ENCODE measurements at regions not wholly inside any gene's neighbourhood (a gene's known extent, or its start where the extent isn't known, plus 50 kb on each side); places are given as distances from the start of the nearest gene placed in this dataset.

DNA sequence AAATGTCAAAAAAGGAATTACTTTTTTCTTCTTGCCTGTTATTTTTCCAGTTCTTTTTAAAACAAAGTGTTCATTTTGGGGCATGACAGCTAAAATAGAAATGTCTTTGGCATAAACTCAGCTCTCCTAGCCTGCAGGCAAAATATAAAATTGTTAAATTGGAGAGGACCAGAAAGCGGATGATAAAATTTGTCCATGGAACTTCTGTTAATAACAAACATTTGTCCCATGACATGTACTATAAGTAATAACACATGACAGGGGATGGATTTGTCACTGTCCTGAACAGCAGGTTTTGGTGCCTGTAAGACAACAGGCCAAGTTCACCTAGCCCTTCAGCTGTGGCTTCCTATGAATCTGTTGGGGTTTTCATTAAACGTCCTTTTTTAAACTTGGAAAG is 184.0 kb upstream of the TTC29 start:
- Mint-ChIP-seq H3K9me3 (no peaks in the 10 kb centered on the region), H3K4me3 (no peak overlapping the region), H3K4me1 (no peaks in the 10 kb centered on the region), H3K36me3 (ENCODE audit: low read depth) (no peaks in the 10 kb centered on the region), H3K27ac (no peak overlapping the region), H3K27me3 (peaks cover 5% of the 10 kb centered on the region)
- TF ChIP-seq, protein P1, sequence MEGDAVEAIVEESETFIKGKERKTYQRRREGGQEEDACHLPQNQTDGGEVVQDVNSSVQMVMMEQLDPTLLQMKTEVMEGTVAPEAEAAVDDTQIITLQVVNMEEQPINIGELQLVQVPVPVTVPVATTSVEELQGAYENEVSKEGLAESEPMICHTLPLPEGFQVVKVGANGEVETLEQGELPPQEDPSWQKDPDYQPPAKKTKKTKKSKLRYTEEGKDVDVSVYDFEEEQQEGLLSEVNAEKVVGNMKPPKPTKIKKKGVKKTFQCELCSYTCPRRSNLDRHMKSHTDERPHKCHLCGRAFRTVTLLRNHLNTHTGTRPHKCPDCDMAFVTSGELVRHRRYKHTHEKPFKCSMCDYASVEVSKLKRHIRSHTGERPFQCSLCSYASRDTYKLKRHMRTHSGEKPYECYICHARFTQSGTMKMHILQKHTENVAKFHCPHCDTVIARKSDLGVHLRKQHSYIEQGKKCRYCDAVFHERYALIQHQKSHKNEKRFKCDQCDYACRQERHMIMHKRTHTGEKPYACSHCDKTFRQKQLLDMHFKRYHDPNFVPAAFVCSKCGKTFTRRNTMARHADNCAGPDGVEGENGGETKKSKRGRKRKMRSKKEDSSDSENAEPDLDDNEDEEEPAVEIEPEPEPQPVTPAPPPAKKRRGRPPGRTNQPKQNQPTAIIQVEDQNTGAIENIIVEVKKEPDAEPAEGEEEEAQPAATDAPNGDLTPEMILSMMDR (IDR thresholded peaks at IDR 0.05), result no peak
- intact Hi-C loops (cut with micrococcal nuclease), result no loop called here
- DNase-seq, result no peak
- ATAC-seq (ENCODE audit: low read depth), result no peak
- ChIA-PET POLR2A (no interaction called here), CTCF (no interaction called here)

GRCh38 chr4:147134536-147135210 is 189.0 kb upstream of the TTC29 start:
- H3K9me3 Mint-ChIP-seq, result no peaks in the 10 kb centered on the region
- no peaks in the 10 kb centered on the region for H3K36me3 Mint-ChIP-seq (ENCODE audit: low read depth)
- CTCF ChIA-PET, result no interaction called here
- H3K27me3 Mint-ChIP-seq, result peaks cover 7% of the 10 kb centered on the region
- TF ChIP-seq, protein P1 (IDR thresholded peaks at IDR 0.05), result no peak
- no peak for DNase-seq
- H3K27ac Mint-ChIP-seq, result no peak overlapping the region
- POLR2A ChIA-PET, result no interaction called here
- H3K4me1 Mint-ChIP-seq, result no peaks in the 10 kb centered on the region
- ATAC-seq (ENCODE audit: low read depth), result no peak
- intact Hi-C loops (cut with micrococcal nuclease), result no loop called here
- H3K4me3 Mint-ChIP-seq, result no peak overlapping the region

- no peak for ATAC-seq (ENCODE audit: low read depth)
- Mint-ChIP-seq H3K27ac (no peak overlapping the region), H3K36me3 (ENCODE audit: low read depth) (no peaks in the 10 kb centered on the region), H3K9me3 (no peaks in the 10 kb centered on the region), H3K27me3 (peaks cover 7% of the 10 kb centered on the region), H3K4me3 (no peak overlapping the region), H3K4me1 (no peaks in the 10 kb centered on the region)
- TF ChIP-seq, protein P1 (IDR thresholded peaks at IDR 0.05), result no peak
- DNase-seq, result no peak
- intact Hi-C loops (cut with micrococcal nuclease), result no loop called here
- POLR2A ChIA-PET, result no interaction called here
- CTCF ChIA-PET, result no interaction called here
These were observed 190.6 kb upstream of the TTC29 start for GRCh38 chr4:147136310-147136709.

DNA sequence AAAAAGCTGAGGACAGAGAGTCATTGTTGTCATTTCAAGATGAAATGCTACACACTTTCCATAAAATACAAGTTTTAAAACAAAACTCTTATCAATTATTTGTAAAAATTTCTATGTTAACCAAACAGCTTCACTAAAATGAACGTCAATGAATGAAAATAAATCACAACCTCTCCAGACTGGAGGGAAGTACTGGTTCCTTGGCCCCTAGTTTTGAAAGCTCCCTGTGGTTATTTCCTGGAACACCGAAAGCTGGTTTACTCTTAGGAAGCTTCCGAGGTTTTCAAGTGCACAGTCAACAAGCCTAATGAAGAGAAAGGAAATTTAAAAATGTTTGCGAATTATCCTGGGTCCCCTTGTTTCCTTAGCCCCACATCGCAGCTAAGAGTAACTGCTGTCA is 191.1 kb upstream of the TTC29 start:
- DNase-seq (no peak), ATAC-seq (ENCODE audit: low read depth) (no peak)
- TF ChIP-seq, protein P1 (IDR thresholded peaks at IDR 0.05), result no peak
- Mint-ChIP-seq H3K36me3 (ENCODE audit: low read depth) (no peaks in the 10 kb centered on the region), H3K27ac (no peak overlapping the region), H3K9me3 (no peaks in the 10 kb centered on the region), H3K27me3 (peaks cover 7% of the 10 kb centered on the region), H3K4me1 (no peaks in the 10 kb centered on the region), H3K4me3 (no peak overlapping the region)
- intact Hi-C loops (cut with micrococcal nuclease), result no loop called here
- ChIA-PET POLR2A (no interaction called here), CTCF (no interaction called here)

- intact Hi-C loops (cut with micrococcal nuclease), result no loop called here
- TF ChIP-seq, protein P1 (IDR thresholded peaks at IDR 0.05), result no peak
- no peaks in the 10 kb centered on the region for H3K4me1 Mint-ChIP-seq
- no peak for DNase-seq
- POLR2A ChIA-PET, result no interaction called here
- H3K27me3 Mint-ChIP-seq, result peaks cover 7% of the 10 kb centered on the region
- no peaks in the 10 kb centered on the region for H3K36me3 Mint-ChIP-seq (ENCODE audit: low read depth)
- H3K9me3 Mint-ChIP-seq, result no peaks in the 10 kb centered on the region
- no peak for ATAC-seq (ENCODE audit: low read depth)
- CTCF ChIA-PET, result no interaction called here
- H3K27ac Mint-ChIP-seq, result no peak overlapping the region
- no peak overlapping the region for H3K4me3 Mint-ChIP-seq
These were observed 191.6 kb upstream of the TTC29 start for GRCh38 chr4:147137280-147137679.
